CD14-positive monocyte (primary cell): ENCODE measurements at regions not wholly inside any gene's neighbourhood (a gene's known extent, or its start where the extent isn't known, plus 50 kb on each side); places are given as distances from the start of the nearest gene placed in this dataset.

Experiments used
- DNase-seq, 3 donors: peaks; one replicate each; pipeline ENCODE4 v3.0.0-alpha.2; 2011 to 2022
- H2AFZ ChIP-seq: 2 replicates; pipeline ENCODE4 v1.6.0; 2012; ENCODE audit warnings: mild to moderate bottlenecking, low read depth, low read length, inconsistent platforms; ENCODE audit not compliant: insufficient read depth, poor library complexity, severe bottlenecking
- H3K27ac ChIP-seq, 2 donors: 1 replicate in 1 of 2; 2 replicates in 1 of 2; pipeline ENCODE4 v1.5.1; 2012 to 2013; ENCODE audit warnings: low read length in 2 of 2, control low read depth in 1 of 2, inconsistent platforms in 1 of 2, low read depth in 1 of 2, mild to moderate bottlenecking in 1 of 2
- H3K27me3 ChIP-seq, 2 donors: one replicate each; pipeline versions ENCODE4 v1.6.0 to v1.6.1; 2011 to 2013; ENCODE audit warnings: low read length in 2 of 2; ENCODE audit not compliant: control insufficient read depth in 2 of 2, insufficient read depth in 2 of 2
- H3K36me3 ChIP-seq, 2 donors: replicated peaks in 1 of 2; 1 replicate in 1 of 2; 2 replicates in 1 of 2; pipeline versions ENCODE4 v1.5.1 to v1.6.1; 2012 to 2013; ENCODE audit warnings: low read length in 2 of 2, control low read depth in 1 of 2, inconsistent platforms in 1 of 2, mild to moderate bottlenecking in 1 of 2; ENCODE audit not compliant: insufficient read depth in 2 of 2, control insufficient read depth in 1 of 2
- H3K4me1 ChIP-seq, 2 donors: 1 replicate in 1 of 2; 2 replicates in 1 of 2; pipeline versions ENCODE4 v1.5.1 to v1.6.1; 2012 to 2013; ENCODE audit warnings: low read length in 2 of 2, control low read depth in 1 of 2, inconsistent platforms in 1 of 2, mild to moderate bottlenecking in 1 of 2, moderate library complexity in 1 of 2; ENCODE audit not compliant: insufficient read depth in 2 of 2, control insufficient read depth in 1 of 2
- H3K4me2 ChIP-seq: replicated peaks from 2 replicates; pipeline ENCODE3; 2012; ENCODE audit warnings: low read length, moderate library complexity, mild to moderate bottlenecking; ENCODE audit not compliant: poor library complexity, severe bottlenecking; ENCODE audit errors: extremely low read depth
- H3K4me3 ChIP-seq, 3 experiments: fragments of 200-600 bp in 1 of 3; sonication (generic) in 1 of 3; replicated peaks in 1 of 3; 1 replicate in 2 of 3; 2 replicates in 1 of 3; pipeline ENCODE4 v1.5.1; 2011 to 2013; ENCODE audit warnings: low read length in 3 of 3, mild to moderate bottlenecking in 3 of 3, control low read depth in 2 of 3, low read depth in 2 of 3, inconsistent platforms in 1 of 3, moderate library complexity in 1 of 3
- H3K79me2 ChIP-seq: 2 replicates; pipeline ENCODE4 v1.6.0; 2012; ENCODE audit warnings: mild to moderate bottlenecking, control low read depth, inconsistent platforms, low read length, moderate library complexity; ENCODE audit not compliant: insufficient read depth
- H3K9ac ChIP-seq: 2 replicates; pipeline ENCODE4 v1.6.0; 2017; ENCODE audit warnings: low read length, mild to moderate bottlenecking; ENCODE audit not compliant: insufficient read depth, poor library complexity, severe bottlenecking
- H3K9me3 ChIP-seq, 2 donors: replicated peaks in 1 of 2; 1 replicate in 1 of 2; 2 replicates in 1 of 2; pipeline versions ENCODE4 v1.5.1 to v1.6.1; 2012 to 2013; ENCODE audit warnings: low read length in 2 of 2, control low read depth in 1 of 2; ENCODE audit not compliant: control insufficient read depth in 1 of 2, insufficient read depth in 1 of 2
- H4K20me1 ChIP-seq: 2 replicates; pipeline ENCODE4 v1.6.0; 2012; ENCODE audit warnings: mild to moderate bottlenecking, low read length, control low read depth, moderate library complexity; ENCODE audit not compliant: insufficient read depth
- H3K27ac Mint-ChIP-seq, 7 donors: one replicate each; pipeline ENCODE4 v1.8.0; 2020; ENCODE audit warnings: mild to moderate bottlenecking in 7 of 7, mixed read lengths in 7 of 7, moderate library complexity in 6 of 7, inconsistent platforms in 2 of 7
- H3K27me3 Mint-ChIP-seq, 3 donors: one replicate each; pipeline ENCODE4 v1.8.0; 2021 to 2022; ENCODE audit warnings: low read depth in 3 of 3, mild to moderate bottlenecking in 3 of 3, mixed read lengths in 3 of 3, moderate library complexity in 3 of 3, inconsistent platforms in 1 of 3
- H3K36me3 Mint-ChIP-seq, 2 donors: one replicate each; pipeline ENCODE4 v1.8.0; 2020; ENCODE audit warnings: mixed read lengths in 2 of 2, inconsistent platforms in 1 of 2, mild to moderate bottlenecking in 1 of 2
- H3K4me1 Mint-ChIP-seq: one replicate; pipeline ENCODE4 v1.8.0; 2020; ENCODE audit warnings: mild to moderate bottlenecking, mixed read lengths
- H3K4me3 Mint-ChIP-seq, 2 donors: one replicate each; pipeline ENCODE4 v1.8.0; 2020; ENCODE audit warnings: mild to moderate bottlenecking in 2 of 2, mixed read lengths in 2 of 2, moderate library complexity in 1 of 2
- H3K9me3 Mint-ChIP-seq, 7 donors: one replicate each; pipeline ENCODE4 v1.8.0; 2020 to 2022; ENCODE audit warnings: mixed read lengths in 7 of 7, mild to moderate bottlenecking in 6 of 7, moderate library complexity in 6 of 7, inconsistent platforms in 2 of 7
- WGBS: methylation state at CpG from one replicate; pipeline ENCODE4 v1.1.5; 2013; ENCODE audit warnings: missing lambda C conversion rate; ENCODE audit not compliant: insufficient coverage; 5-methylcytosine and 5-hydroxymethylcytosine counted together
- intact Hi-C, 2 donors: fragments of 100-400 bp; cut with micrococcal nuclease; formaldehyde crosslinking; loops; one replicate each; pipeline versions ENCODE4 v1.15.0 to v1.15.1; 2023
- TF ChIP-seq, protein P1 (sequence below): fragments of 200-600 bp; IDR thresholded peaks from one replicate; pipeline ENCODE4 v1.8.0; 2022; ENCODE audit warnings: antibody characterized with exemption, mild to moderate bottlenecking

DNA sequence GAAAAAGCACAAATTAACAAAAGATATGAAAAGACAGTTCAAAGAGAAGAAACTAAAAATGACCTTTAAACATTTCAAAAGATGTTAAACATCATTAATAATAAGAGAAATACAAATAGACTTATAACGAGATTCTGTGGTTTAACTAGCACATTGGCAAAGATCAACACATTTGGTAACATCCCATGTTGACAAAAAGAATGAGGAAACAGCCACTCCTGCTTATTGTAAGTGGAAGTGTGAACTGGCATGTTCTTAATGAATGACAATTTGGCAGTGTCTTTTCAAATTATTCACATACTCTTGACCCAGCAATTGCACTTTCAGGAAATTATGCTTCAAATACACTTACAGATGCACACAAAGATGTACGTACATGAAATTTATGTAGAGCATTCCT, 176.3 kb downstream of the TLE1 start:
- intact Hi-C loops, result no loop called here
- DNase-seq, result peak in 2 of 3 donors; percentile 3 to 8
- no peak overlapping the region for H3K27ac ChIP-seq
- H3K4me1 ChIP-seq, result peaks cover 0 to 3% of the 10 kb centered on the region in 2 donors
- TF ChIP-seq, protein P1, sequence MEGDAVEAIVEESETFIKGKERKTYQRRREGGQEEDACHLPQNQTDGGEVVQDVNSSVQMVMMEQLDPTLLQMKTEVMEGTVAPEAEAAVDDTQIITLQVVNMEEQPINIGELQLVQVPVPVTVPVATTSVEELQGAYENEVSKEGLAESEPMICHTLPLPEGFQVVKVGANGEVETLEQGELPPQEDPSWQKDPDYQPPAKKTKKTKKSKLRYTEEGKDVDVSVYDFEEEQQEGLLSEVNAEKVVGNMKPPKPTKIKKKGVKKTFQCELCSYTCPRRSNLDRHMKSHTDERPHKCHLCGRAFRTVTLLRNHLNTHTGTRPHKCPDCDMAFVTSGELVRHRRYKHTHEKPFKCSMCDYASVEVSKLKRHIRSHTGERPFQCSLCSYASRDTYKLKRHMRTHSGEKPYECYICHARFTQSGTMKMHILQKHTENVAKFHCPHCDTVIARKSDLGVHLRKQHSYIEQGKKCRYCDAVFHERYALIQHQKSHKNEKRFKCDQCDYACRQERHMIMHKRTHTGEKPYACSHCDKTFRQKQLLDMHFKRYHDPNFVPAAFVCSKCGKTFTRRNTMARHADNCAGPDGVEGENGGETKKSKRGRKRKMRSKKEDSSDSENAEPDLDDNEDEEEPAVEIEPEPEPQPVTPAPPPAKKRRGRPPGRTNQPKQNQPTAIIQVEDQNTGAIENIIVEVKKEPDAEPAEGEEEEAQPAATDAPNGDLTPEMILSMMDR, result no peak
- WGBS, result no CpG with 5 or more reads among the region's 2 CpGs
- no peaks in the 10 kb centered on the region for H3K27me3 ChIP-seq
- Mint-ChIP-seq H3K27ac (no peak overlapping the region), H3K27me3 (peaks cover 0 to 5% (median 2%) of the 10 kb centered on the region in 3 donors), H3K4me3 (no peak overlapping the region), H3K4me1 (peaks cover 7% of the 10 kb centered on the region), H3K9me3 (peaks cover 4 to 10% (median 7%) of the 10 kb centered on the region in 7 donors), H3K36me3 (no peaks in the 10 kb centered on the region)
- H4K20me1 ChIP-seq, result no peaks in the 10 kb centered on the region
- no peak overlapping the region for H3K9ac ChIP-seq
- H3K9me3 ChIP-seq, result no peaks in the 10 kb centered on the region
- H3K4me3 ChIP-seq, result no peak overlapping the region
- no peaks in the 10 kb centered on the region for H3K36me3 ChIP-seq
- H2AFZ ChIP-seq, result no peak overlapping the region
- H3K4me2 ChIP-seq, result no peak overlapping the region
- no peaks in the 10 kb centered on the region for H3K79me2 ChIP-seq

DNA sequence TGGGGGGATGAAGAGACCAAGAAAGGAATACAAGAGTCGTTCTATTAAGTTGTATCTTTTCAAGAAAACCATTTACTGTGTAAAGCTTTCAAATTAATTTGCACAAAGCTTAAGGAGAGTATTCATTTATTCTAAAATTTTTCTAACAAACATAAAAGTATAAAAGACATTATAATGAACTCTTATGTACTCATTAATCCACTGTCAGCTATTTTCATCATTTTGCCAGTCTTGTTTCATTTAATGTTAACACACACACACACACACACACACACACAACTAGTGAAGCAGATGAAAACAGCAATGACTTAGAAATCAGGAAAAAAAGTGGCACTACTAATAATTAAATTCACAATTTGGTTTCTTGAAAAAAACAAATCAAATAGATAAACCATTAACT, 176.7 kb downstream of the TLE1 start:
- Histone ChIP-seq H3K4me1 (peaks cover 0 to 3% of the 10 kb centered on the region in 2 donors), H4K20me1 (no peaks in the 10 kb centered on the region), H3K4me2 (no peak overlapping the region), H3K79me2 (no peaks in the 10 kb centered on the region), H2AFZ (no peak overlapping the region), H3K9ac (no peak overlapping the region), H3K36me3 (no peaks in the 10 kb centered on the region), H3K27ac (no peak overlapping the region), H3K27me3 (no peaks in the 10 kb centered on the region), H3K4me3 (no peak overlapping the region), H3K9me3 (peaks cover 0 to 3% of the 10 kb centered on the region in 2 donors)
- Mint-ChIP-seq H3K4me1 (peaks cover 7% of the 10 kb centered on the region), H3K36me3 (no peaks in the 10 kb centered on the region), H3K27me3 (peaks cover 0 to 5% (median 2%) of the 10 kb centered on the region in 3 donors), H3K9me3 (peaks cover 6 to 12% (median 8%) of the 10 kb centered on the region in 7 donors), H3K27ac (no peak overlapping the region), H3K4me3 (no peak overlapping the region)
- TF ChIP-seq, protein P1, result no peak
- DNase-seq, result no peak
- WGBS, result no CpG with 5 or more reads among the region's 1 CpG
- intact Hi-C loops, result no loop called here
